Tibial nerve (tissue), 4 donors: ENCODE measurements at regions not wholly inside any gene's neighbourhood (a gene's known extent, or its start where the extent isn't known, plus 50 kb on each side); places are given as distances from the start of the nearest gene placed in this dataset.
"Not testable (repeated sequence)": the region's sequence is repeated elsewhere in the genome, so short reads cannot be mapped to it uniquely, and the experiment has no call there.

ENCODE experiments used
- EP300 ChIP-seq, 2 donors: sonication (generic); formaldehyde crosslinking; IDR thresholded peaks; one replicate each; pipeline ENCODE4 v1.6.1; 2017; ENCODE audit warnings: antibody characterized with exemption in 2 of 2, mild to moderate bottlenecking in 1 of 2
- POLR2A ChIP-seq, 2 donors: fragments of 450-650 bp; IDR thresholded peaks; one replicate each; pipeline ENCODE4 v1.6.1; 2017; ENCODE audit warnings: antibody characterized with exemption in 2 of 2, mild to moderate bottlenecking in 2 of 2, moderate library complexity in 2 of 2
- TF ChIP-seq, protein P1 (sequence below), 5 experiments: fragments of 200-600 bp in 3 of 5; fragments of 450-650 bp in 2 of 5; sonication (generic) in 3 of 5; IDR thresholded peaks; one replicate each; pipeline ENCODE4 v1.5.1; 2016 to 2019; ENCODE audit warnings: antibody characterized with exemption in 5 of 5, mild to moderate bottlenecking in 3 of 5, moderate library complexity in 2 of 5

DNA sequence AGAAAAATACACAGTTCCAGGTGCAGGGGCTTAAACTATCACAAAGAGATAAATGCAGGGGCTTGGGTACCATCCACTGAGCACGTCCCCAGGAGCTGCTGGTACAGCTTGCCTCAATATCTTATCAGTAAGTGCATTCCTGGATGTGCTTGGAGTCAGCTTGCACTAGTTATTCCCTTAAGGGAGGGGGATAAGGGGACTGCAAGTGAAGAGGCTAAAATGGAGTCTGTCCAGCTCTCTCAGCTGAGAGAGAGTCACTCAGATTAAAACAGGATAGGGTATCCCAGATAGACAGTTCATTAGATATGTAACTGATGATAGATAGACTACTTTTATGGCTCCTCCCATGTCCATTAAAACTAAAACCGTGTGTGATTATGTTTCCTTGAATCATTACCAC is 82.5 kb downstream of the PRR15 start:
- TF ChIP-seq, protein P1, sequence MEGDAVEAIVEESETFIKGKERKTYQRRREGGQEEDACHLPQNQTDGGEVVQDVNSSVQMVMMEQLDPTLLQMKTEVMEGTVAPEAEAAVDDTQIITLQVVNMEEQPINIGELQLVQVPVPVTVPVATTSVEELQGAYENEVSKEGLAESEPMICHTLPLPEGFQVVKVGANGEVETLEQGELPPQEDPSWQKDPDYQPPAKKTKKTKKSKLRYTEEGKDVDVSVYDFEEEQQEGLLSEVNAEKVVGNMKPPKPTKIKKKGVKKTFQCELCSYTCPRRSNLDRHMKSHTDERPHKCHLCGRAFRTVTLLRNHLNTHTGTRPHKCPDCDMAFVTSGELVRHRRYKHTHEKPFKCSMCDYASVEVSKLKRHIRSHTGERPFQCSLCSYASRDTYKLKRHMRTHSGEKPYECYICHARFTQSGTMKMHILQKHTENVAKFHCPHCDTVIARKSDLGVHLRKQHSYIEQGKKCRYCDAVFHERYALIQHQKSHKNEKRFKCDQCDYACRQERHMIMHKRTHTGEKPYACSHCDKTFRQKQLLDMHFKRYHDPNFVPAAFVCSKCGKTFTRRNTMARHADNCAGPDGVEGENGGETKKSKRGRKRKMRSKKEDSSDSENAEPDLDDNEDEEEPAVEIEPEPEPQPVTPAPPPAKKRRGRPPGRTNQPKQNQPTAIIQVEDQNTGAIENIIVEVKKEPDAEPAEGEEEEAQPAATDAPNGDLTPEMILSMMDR (IDR thresholded peaks at IDR 0.05) = not testable (repeated sequence)
- TF ChIP-seq POLR2A, EP300 (IDR thresholded peaks at IDR 0.05): not testable (repeated sequence)
